ENCODE measurements at regions not wholly inside any gene's neighbourhood (a gene's known extent, or its start where the extent isn't known, plus 50 kb on each side); places are given as distances from the start of the nearest gene placed in this dataset.

- TF ChIP-seq REST (IDR thresholded peaks at IDR 0.05; ENCODE audit: insufficient read depth in 1 of 2, low read depth in 2 of 2, low read length in 2 of 2) (no peak), POLR2AphosphoS5 (IDR thresholded peaks at IDR 0.05; ENCODE audit: low read depth, low read length) (no peak)
Observed at GRCh38 chr4:20176881-20177280, 74.8 kb upstream of the SLIT2 start.

GRCh38 chr4:20172070-20172760 is 79.5 kb upstream of the SLIT2 start:
- TF ChIP-seq FOXP2 (optimal IDR thresholded peaks at IDR 0.05; ENCODE audit: borderline replicate concordance, extremely low read depth, extremely low read length, insufficient read depth), result no peak
- no peak for TF ChIP-seq TAF1 (IDR thresholded peaks at IDR 0.05; ENCODE audit: borderline replicate concordance, insufficient read depth, low read length)
- no peak for TF ChIP-seq REST (IDR thresholded peaks at IDR 0.05; ENCODE audit: insufficient read depth in 1 of 2, low read depth in 2 of 2, low read length in 2 of 2)

DNA sequence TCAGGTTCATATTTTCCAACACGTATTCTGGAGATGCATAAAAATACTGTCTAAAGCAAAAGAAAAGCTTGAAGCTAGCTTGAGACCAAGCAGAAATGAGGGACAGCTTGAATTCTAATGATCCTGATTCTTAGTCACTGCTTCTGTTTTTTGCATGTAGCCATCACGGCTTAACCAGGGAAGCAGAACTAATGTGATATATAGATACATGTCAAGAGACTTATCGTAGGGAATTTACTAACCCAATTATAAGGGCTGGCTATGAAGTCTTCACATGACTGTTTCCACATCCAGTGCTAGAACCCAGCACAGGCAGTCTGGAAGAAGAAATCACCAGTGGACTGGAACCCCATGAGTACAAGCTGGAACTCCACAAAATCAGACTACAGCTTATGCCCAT is 85.2 kb upstream of the SLIT2 start:
- TF ChIP-seq TAF1 (IDR thresholded peaks at IDR 0.05; ENCODE audit: borderline replicate concordance, insufficient read depth, low read length) (no peak), SIN3A (IDR thresholded peaks at IDR 0.05; ENCODE audit: borderline replicate concordance, insufficient read depth, low read length) (no peak), POLR2AphosphoS5 (IDR thresholded peaks at IDR 0.05; ENCODE audit: low read depth, low read length) (no peak), FOXP2 (optimal IDR thresholded peaks at IDR 0.05; ENCODE audit: borderline replicate concordance, extremely low read depth, extremely low read length, insufficient read depth) (no peak), REST (IDR thresholded peaks at IDR 0.05; ENCODE audit: insufficient read depth in 1 of 2, low read depth in 2 of 2, low read length in 2 of 2) (no peak)

DNA sequence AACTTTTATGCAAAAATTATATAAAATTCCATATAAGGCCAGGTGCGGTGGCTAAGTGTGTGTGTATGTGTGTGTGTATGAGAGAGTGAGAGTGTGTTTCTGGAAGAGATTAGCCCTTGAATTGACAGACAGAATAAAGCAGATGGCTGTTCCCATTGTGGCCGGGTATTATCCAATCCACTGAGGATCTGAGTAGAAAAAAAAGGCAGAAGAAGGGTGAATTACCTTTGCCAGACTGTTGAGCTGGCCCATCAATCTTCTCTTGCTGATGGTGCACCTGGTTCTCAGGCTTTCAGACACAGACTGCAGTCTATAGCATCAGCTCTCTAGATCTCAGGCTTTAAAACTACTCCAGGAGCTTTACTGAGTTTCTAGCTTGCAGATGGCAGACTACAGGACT is 92.2 kb upstream of the SLIT2 start:
- TF ChIP-seq TAF1 (IDR thresholded peaks at IDR 0.05; ENCODE audit: borderline replicate concordance, insufficient read depth, low read length) (no peak), POLR2AphosphoS5 (IDR thresholded peaks at IDR 0.05; ENCODE audit: low read depth, low read length) (no peak), FOXP2 (optimal IDR thresholded peaks at IDR 0.05; ENCODE audit: borderline replicate concordance, extremely low read depth, extremely low read length, insufficient read depth) (no peak), SIN3A (IDR thresholded peaks at IDR 0.05; ENCODE audit: borderline replicate concordance, insufficient read depth, low read length) (no peak), REST (IDR thresholded peaks at IDR 0.05; ENCODE audit: insufficient read depth in 1 of 2, low read depth in 2 of 2, low read length in 2 of 2) (no peak)

GRCh38 chr4:20158195-20158594 is 93.5 kb upstream of the SLIT2 start:
- no peak for TF ChIP-seq REST (IDR thresholded peaks at IDR 0.05; ENCODE audit: insufficient read depth in 1 of 2, low read depth in 2 of 2, low read length in 2 of 2)
- TF ChIP-seq TAF1 (IDR thresholded peaks at IDR 0.05; ENCODE audit: borderline replicate concordance, insufficient read depth, low read length), result no peak

Measured in PFSK-1 (cell line).